Spleen (tissue), 7 donors: ENCODE measurements at regions not wholly inside any gene's neighbourhood (a gene's known extent, or its start where the extent isn't known, plus 50 kb on each side); places are given as distances from the start of the nearest gene placed in this dataset.

Experiments used
- CTCF ChIP-seq, 11 experiments: fragments of 200-600 bp in 7 of 11; fragments of 450-650 bp in 4 of 11; sonication (generic) in 4 of 11; IDR thresholded peaks in 8 of 11; conservative IDR thresholded peaks in 3 of 11; 1 replicate in 7 of 11; 2 replicates in 4 of 11; pipeline versions ENCODE4 v1.4.0 to v1.8.0; 2016 to 2021; ENCODE audit warnings: antibody characterized with exemption in 11 of 11, inconsistent platforms in 4 of 11, mild to moderate bottlenecking in 1 of 11
- POLR2AphosphoS5 ChIP-seq, 3 donors: sonication (generic); formaldehyde crosslinking; IDR thresholded peaks; one replicate each; pipeline ENCODE4 v1.5.1; 2017; ENCODE audit warnings: antibody characterized with exemption in 3 of 3
- donor health status: DM: no; HTN: no; CAD: no; lungs with moderate emphysema.
- donor health status: DM: no; HTN: no; CAD: no.
- donor health status: DM: no; HTN: no; CAD: no.

- TF ChIP-seq CTCF (IDR thresholded peaks at IDR 0.05 in 8 of 11, conservative IDR thresholded peaks at IDR 0.05 in 3 of 11) (no peak), POLR2AphosphoS5 (IDR thresholded peaks at IDR 0.05) (no peak)
Observed at GRCh38 chr9:22208846-22209585, 199.9 kb upstream of the CDKN2B start.
